WTC11 (cell line): ENCODE measurements at regions not wholly inside any gene's neighbourhood (a gene's known extent, or its start where the extent isn't known, plus 50 kb on each side); places are given as distances from the start of the nearest gene placed in this dataset.

Source experiments
- ATF1 ChIP-seq: sonication (generic); formaldehyde crosslinking; IDR thresholded peaks from 2 replicates; pipeline ENCODE4 v1.8.1; 2023; ENCODE audit warnings: mild to moderate bottlenecking, moderate library complexity, missing genetic modification reagents
- CBFB ChIP-seq: sonication (generic); formaldehyde crosslinking; IDR thresholded peaks from 2 replicates; pipeline ENCODE4 v1.8.1; 2022; ENCODE audit warnings: mild to moderate bottlenecking, low read depth, missing genetic modification reagents
- FOXK1 ChIP-seq: sonication (generic); formaldehyde crosslinking; IDR thresholded peaks from 2 replicates; pipeline ENCODE4 v1.8.0; 2022; ENCODE audit warnings: mild to moderate bottlenecking, moderate library complexity, missing genetic modification reagents
- IRF2 ChIP-seq: sonication (generic); formaldehyde crosslinking; IDR thresholded peaks from 2 replicates; pipeline ENCODE4 v1.8.0; 2022; ENCODE audit warnings: low read depth, missing genetic modification reagents, borderline replicate concordance
- JUN ChIP-seq: sonication (generic); formaldehyde crosslinking; IDR thresholded peaks from 2 replicates; pipeline ENCODE4 v1.8.0; 2023; ENCODE audit warnings: mild to moderate bottlenecking, missing genetic modification reagents
- NR2C2 ChIP-seq: sonication (generic); formaldehyde crosslinking; IDR thresholded peaks from 2 replicates; pipeline ENCODE4 v1.8.0; 2022; ENCODE audit warnings: mild to moderate bottlenecking, missing genetic modification reagents
- SMAD3 ChIP-seq: sonication (generic); formaldehyde crosslinking; IDR thresholded peaks from 2 replicates; pipeline ENCODE4 v1.8.0; 2022; ENCODE audit warnings: missing genetic modification reagents, mild to moderate bottlenecking, borderline replicate concordance
- TEAD1 ChIP-seq: sonication (generic); formaldehyde crosslinking; IDR thresholded peaks from 2 replicates; pipeline ENCODE4 v1.8.0; 2022; ENCODE audit warnings: mild to moderate bottlenecking, missing genetic modification reagents
- ZNF671 ChIP-seq: fragments of 250-450 bp; sonication (Bioruptor Pico); IDR thresholded peaks from 2 replicates; pipeline ENCODE4 v1.8.0; 2021; ENCODE audit warnings: mild to moderate bottlenecking
- TF ChIP-seq, protein P1 (sequence below): fragments of 200-600 bp; IDR thresholded peaks from 2 replicates; pipeline ENCODE4 v1.8.0; 2022; ENCODE audit warnings: antibody characterized with exemption
- TF ChIP-seq, protein P2 (sequence below): sonication (generic); formaldehyde crosslinking; conservative IDR thresholded peaks from 2 replicates; pipeline ENCODE4 v1.8.1; 2022; ENCODE audit warnings: mild to moderate bottlenecking, missing genetic modification reagents
- TF ChIP-seq, protein P3 (sequence below): sonication (generic); formaldehyde crosslinking; IDR thresholded peaks from 2 replicates; pipeline ENCODE4 v1.8.0; 2022; ENCODE audit warnings: mild to moderate bottlenecking, missing genetic modification reagents
- TF ChIP-seq, protein P4 (sequence below): sonication (generic); formaldehyde crosslinking; IDR thresholded peaks from 2 replicates; pipeline ENCODE4 v1.8.1; 2023; ENCODE audit warnings: mild to moderate bottlenecking, missing genetic modification reagents, moderate library complexity
- TF ChIP-seq, protein P5 (sequence below): sonication (generic); formaldehyde crosslinking; IDR thresholded peaks from 2 replicates; pipeline ENCODE4 v1.8.0; 2023; ENCODE audit warnings: missing genetic modification reagents, mild to moderate bottlenecking, borderline replicate concordance

DNA sequence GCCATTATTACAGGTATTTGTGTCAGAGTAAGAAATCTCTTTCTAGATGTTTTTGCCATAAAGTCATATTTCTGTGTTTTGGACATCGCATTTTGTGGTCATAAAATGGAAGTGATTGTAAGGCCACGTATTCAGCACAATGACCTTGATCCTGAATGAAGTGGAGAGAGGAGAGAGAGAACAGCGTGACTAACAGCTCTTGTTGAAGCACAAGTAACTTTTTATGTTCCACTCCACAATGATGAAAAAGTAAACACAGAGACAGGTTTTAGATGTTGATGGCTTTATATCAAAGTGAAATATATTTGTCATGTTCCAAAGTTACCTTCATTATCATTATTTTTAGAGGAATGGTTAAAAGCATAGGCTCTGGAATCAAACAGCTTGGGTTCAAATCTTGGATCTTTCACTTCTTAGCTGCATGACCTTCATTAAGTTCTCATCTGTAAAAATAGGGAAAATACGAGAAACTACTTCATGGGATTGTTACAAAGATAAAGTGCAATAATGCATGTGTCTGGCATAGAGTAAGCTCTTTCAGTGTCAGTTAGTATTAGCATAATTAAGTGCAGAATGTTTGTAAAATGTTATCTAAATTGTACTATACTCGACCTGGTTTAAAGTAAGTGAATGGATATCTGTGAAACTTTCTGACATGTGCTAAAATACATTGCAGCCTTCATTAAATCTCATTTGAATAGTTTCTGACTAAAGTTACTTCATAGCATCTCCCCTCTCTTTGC is 341.5 kb upstream of the DNAJC19 start:
- TF ChIP-seq, protein P1, sequence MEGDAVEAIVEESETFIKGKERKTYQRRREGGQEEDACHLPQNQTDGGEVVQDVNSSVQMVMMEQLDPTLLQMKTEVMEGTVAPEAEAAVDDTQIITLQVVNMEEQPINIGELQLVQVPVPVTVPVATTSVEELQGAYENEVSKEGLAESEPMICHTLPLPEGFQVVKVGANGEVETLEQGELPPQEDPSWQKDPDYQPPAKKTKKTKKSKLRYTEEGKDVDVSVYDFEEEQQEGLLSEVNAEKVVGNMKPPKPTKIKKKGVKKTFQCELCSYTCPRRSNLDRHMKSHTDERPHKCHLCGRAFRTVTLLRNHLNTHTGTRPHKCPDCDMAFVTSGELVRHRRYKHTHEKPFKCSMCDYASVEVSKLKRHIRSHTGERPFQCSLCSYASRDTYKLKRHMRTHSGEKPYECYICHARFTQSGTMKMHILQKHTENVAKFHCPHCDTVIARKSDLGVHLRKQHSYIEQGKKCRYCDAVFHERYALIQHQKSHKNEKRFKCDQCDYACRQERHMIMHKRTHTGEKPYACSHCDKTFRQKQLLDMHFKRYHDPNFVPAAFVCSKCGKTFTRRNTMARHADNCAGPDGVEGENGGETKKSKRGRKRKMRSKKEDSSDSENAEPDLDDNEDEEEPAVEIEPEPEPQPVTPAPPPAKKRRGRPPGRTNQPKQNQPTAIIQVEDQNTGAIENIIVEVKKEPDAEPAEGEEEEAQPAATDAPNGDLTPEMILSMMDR: no peak
- TF ChIP-seq TEAD1 (CRISPR knock-in tag) (no peak), FOXK1 (CRISPR knock-in tag) (no peak), JUN (no peak), ATF1 (CRISPR knock-in tag) (no peak), IRF2 (CRISPR knock-in tag) (no peak), NR2C2 (CRISPR knock-in tag) (no peak), ZNF671 (CRISPR knock-in tag) (no peak), CBFB (CRISPR knock-in tag) (no peak), SMAD3 (CRISPR knock-in tag) (no peak)
- TF ChIP-seq, protein P2, sequence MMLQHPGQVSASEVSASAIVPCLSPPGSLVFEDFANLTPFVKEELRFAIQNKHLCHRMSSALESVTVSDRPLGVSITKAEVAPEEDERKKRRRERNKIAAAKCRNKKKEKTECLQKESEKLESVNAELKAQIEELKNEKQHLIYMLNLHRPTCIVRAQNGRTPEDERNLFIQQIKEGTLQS (CRISPR knock-in tag): no peak
- TF ChIP-seq, protein P3, sequence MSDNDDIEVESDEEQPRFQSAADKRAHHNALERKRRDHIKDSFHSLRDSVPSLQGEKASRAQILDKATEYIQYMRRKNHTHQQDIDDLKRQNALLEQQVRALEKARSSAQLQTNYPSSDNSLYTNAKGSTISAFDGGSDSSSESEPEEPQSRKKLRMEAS (CRISPR knock-in tag): no peak
- TF ChIP-seq, protein P4, sequence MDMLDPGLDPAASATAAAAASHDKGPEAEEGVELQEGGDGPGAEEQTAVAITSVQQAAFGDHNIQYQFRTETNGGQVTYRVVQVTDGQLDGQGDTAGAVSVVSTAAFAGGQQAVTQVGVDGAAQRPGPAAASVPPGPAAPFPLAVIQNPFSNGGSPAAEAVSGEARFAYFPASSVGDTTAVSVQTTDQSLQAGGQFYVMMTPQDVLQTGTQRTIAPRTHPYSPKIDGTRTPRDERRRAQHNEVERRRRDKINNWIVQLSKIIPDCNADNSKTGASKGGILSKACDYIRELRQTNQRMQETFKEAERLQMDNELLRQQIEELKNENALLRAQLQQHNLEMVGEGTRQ (CRISPR knock-in tag): no peak
- TF ChIP-seq, protein P5, sequence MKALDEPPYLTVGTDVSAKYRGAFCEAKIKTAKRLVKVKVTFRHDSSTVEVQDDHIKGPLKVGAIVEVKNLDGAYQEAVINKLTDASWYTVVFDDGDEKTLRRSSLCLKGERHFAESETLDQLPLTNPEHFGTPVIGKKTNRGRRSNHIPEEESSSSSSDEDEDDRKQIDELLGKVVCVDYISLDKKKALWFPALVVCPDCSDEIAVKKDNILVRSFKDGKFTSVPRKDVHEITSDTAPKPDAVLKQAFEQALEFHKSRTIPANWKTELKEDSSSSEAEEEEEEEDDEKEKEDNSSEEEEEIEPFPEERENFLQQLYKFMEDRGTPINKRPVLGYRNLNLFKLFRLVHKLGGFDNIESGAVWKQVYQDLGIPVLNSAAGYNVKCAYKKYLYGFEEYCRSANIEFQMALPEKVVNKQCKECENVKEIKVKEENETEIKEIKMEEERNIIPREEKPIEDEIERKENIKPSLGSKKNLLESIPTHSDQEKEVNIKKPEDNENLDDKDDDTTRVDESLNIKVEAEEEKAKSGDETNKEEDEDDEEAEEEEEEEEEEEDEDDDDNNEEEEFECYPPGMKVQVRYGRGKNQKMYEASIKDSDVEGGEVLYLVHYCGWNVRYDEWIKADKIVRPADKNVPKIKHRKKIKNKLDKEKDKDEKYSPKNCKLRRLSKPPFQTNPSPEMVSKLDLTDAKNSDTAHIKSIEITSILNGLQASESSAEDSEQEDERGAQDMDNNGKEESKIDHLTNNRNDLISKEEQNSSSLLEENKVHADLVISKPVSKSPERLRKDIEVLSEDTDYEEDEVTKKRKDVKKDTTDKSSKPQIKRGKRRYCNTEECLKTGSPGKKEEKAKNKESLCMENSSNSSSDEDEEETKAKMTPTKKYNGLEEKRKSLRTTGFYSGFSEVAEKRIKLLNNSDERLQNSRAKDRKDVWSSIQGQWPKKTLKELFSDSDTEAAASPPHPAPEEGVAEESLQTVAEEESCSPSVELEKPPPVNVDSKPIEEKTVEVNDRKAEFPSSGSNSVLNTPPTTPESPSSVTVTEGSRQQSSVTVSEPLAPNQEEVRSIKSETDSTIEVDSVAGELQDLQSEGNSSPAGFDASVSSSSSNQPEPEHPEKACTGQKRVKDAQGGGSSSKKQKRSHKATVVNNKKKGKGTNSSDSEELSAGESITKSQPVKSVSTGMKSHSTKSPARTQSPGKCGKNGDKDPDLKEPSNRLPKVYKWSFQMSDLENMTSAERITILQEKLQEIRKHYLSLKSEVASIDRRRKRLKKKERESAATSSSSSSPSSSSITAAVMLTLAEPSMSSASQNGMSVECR (CRISPR knock-in tag): no peak
